ENCODE measurements at regions not wholly inside any gene's neighbourhood (a gene's known extent, or its start where the extent isn't known, plus 50 kb on each side); places are given as distances from the start of the nearest gene placed in this dataset.
"Not testable (repeated sequence)": the region's sequence is repeated elsewhere in the genome, so short reads cannot be mapped to it uniquely, and the experiment has no call there.

DNA sequence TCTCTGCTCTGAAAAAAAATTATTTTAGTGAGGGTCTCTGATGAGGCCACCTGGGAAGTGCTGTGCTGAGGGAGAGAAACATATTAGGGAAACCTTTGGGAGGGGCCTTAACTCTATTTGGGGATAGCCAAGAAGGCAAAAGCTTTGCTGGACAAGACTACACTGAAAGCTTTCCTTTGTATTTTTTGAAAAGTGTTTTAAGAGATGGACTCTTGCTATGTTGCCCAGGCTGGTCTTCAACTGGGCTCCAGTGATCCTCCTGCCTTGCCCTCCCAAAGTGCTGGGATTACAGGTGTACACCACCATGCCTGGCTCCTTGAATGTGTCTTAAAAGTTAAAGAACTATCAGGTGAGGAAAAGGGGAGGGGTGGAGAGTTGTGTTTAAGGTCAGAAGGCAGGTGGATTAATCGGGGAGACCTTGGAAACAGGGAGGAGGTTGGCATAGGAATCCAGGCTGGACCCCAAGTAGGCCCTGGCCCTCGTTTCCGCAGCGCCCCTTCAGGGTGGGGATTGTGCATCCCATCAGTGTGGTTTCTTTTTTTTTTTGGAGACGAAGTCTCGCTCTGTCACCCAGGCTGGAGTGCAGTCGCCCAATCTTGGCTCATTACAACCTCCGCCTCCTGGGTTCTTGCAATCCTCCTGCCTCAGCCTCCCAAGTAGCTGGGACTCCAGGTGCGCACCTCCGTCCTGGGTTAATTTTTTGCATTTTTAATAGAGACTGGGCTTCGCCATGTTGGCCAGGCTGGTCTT is 92.1 kb downstream of the MYCN start:
- intact Hi-C loops (cut with micrococcal nuclease): no loop called here
- no peaks in the 10 kb centered on the region for H3K9me3 Mint-ChIP-seq
- H3K4me3 Mint-ChIP-seq: no peak overlapping the region
- no peak overlapping the region for H3K27ac Mint-ChIP-seq
- no peaks in the 10 kb centered on the region for H3K4me1 Mint-ChIP-seq (ENCODE audit: low read depth)
- CTCF ChIA-PET: no interaction called here
- no peaks in the 10 kb centered on the region for H3K27me3 Mint-ChIP-seq (ENCODE audit: low read depth)
- H3K36me3 Mint-ChIP-seq (ENCODE audit: low read depth): no peaks in the 10 kb centered on the region
- DNase-seq: no peak

DNA sequence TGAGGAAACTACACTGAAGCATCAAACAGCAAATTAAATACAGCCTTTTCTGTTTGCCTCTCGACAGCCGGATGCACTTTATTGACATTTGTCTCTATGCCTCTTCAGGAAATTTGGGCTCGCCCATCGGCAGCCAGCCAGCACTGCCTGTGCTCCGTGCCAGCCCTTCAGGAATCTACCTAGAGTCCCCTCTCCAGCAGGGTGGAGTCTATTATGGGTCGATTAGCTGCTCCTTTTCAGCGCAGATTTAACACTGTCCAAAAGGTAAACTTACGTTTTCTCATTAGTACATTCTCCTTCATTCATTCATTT is 91.5 kb downstream of the MYCN start:
- Mint-ChIP-seq H3K9me3 (no peaks in the 10 kb centered on the region), H3K4me3 (no peak overlapping the region), H3K4me1 (ENCODE audit: low read depth) (no peaks in the 10 kb centered on the region), H3K36me3 (ENCODE audit: low read depth) (no peaks in the 10 kb centered on the region), H3K27me3 (ENCODE audit: low read depth) (no peaks in the 10 kb centered on the region), H3K27ac (no peak overlapping the region)
- CTCF ChIA-PET: no interaction called here
- intact Hi-C loops (cut with micrococcal nuclease): no loop called here
- no peak for DNase-seq

DNA sequence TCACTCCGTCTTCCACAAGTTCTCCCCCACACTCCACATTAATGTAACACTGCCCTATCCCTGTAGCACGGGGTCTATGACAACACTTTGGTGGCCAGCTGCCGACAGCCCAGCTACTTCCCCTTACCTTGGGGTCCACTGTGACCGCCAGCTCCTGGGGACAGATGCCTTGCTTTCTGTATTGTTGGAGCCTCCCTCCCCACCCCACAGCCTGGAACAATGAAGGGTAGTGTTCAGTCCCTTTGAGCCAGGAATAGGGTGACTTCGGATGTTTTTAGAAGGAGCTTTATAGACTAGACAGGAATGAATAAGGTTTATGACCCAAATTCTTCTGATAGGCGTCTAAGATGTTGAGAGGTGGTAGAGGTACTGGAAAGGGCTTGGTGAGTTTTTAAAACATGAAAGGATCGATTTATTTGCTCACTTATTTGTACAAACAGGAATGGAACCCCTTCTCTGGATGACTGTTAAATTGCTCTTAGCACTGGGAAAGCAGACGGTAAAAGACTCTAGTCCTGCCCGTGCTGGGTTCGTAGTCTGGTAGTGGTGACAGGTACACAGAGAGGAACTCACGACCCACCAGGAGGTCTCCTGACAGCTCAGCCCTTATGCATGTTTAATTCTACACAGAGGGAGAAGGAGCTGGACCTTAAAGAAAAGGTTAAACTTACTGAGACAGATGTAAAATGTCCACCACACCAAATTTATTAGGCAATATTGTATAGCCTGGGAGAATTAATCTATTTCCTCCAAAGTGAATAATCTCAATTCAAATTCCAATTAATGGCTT is 90.9 kb downstream of the MYCN start:
- intact Hi-C loops (cut with micrococcal nuclease): no loop called here
- Mint-ChIP-seq H3K4me3 (no peak overlapping the region), H3K36me3 (ENCODE audit: low read depth) (no peaks in the 10 kb centered on the region), H3K27ac (no peak overlapping the region), H3K27me3 (ENCODE audit: low read depth) (no peaks in the 10 kb centered on the region), H3K4me1 (ENCODE audit: low read depth) (no peaks in the 10 kb centered on the region), H3K9me3 (no peaks in the 10 kb centered on the region)
- no peak for DNase-seq
- CTCF ChIA-PET: interaction anchor here (0.6 kb wide), 1 partner anchor 15 kb away, joined by 3 read pairs; no protein-coding TSS in a partner anchor

DNA sequence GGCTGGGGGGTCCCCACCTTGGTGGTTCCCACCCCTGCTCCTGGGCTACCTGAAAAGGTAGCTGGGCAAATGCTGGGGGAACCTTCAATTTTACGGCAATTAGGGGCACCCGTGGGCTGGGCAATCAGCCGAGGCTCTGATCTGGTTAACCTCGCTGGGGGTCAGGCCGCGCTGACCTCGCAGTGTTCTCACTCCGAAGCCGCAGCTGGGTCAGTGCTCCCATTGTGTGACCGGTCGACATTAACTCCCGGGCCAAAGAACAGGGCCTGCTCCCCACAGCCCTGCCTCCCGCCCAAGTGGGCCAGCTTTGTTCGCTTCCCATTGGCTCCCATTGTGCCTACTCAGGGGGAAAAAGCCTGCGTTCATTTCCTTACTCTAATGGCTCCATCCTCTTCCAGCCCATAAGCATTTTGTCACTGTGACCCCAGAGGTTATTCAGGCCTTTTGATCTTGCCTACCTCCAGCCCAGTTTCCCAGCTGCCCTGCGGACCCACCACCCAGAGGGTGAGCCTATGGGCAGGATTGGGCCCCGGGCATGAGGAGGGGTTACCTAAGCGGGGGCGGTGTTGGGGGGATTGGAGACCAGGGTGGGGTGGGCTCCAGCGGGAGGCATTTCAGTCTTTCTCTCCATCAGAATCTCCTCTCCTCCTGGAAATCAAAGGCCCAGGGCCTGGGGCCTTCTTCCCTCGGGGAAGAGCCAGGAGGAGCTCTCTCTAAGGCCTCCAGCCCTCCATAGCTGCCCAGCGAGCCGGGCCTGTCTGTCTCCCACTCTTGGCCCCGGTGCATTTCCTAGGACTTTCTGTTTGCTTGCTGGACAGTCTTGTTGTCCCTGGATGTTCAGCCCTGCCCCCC is 90.1 kb downstream of the MYCN start:
- Mint-ChIP-seq H3K36me3 (ENCODE audit: low read depth) (no peaks in the 10 kb centered on the region), H3K4me3 (no peak overlapping the region), H3K27me3 (ENCODE audit: low read depth) (no peaks in the 10 kb centered on the region), H3K27ac (no peak overlapping the region), H3K4me1 (ENCODE audit: low read depth) (no peaks in the 10 kb centered on the region), H3K9me3 (no peaks in the 10 kb centered on the region)
- DNase-seq: no peak
- CTCF ChIA-PET: no interaction called here
- intact Hi-C loops (cut with micrococcal nuclease): no loop called here

- H3K36me3 Mint-ChIP-seq (ENCODE audit: low read depth): no peaks in the 10 kb centered on the region
- no peak overlapping the region for H3K4me3 Mint-ChIP-seq
- peaks cover under 1% of the 10 kb centered on the region for H3K27me3 Mint-ChIP-seq (ENCODE audit: low read depth)
- intact Hi-C loops (cut with micrococcal nuclease): no loop called here
- H3K9me3 Mint-ChIP-seq: no peaks in the 10 kb centered on the region
- no peak for DNase-seq
- no peak overlapping the region for H3K27ac Mint-ChIP-seq
- CTCF ChIA-PET: no interaction called here
- no peaks in the 10 kb centered on the region for H3K4me1 Mint-ChIP-seq (ENCODE audit: low read depth)
Measured at GRCh38 chr2:16028644-16029043, 88.3 kb downstream of the MYCN start.

DNA sequence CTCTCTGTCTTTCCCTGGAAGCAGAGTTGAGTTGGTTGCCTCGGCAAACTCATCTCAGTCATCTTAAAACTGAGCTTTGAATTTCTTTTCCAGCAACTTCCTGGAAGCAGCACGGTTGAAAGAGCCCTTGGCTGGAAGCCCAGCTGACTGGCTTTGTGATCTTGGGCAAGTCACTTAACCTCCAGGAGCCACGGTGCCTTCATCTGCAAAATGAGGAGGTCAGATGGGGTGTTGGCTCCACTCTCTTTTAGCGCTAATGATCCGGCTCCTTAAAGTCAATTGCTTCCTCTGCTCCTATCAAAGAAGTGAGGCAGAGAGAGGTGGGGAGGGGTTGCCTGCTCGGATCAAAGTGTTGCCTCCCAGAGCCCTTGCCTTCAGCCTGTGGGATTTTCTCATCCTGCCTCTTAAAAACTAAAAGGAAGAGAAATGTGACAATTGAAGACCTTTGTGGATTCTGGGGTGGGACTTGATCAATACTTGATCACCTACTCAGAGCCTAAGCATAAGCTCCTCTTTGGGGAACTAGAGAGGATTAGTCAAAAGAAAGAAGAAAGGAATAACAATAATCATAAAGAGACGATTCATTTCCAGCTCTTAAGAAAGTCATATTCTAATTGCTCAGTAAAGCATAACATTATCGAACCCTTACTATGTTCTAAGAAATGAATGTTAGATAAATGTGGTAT is 86.6 kb downstream of the MYCN start:
- intact Hi-C loops (cut with micrococcal nuclease): no loop called here
- peaks cover 2% of the 10 kb centered on the region for H3K27me3 Mint-ChIP-seq (ENCODE audit: low read depth)
- H3K4me3 Mint-ChIP-seq: no peak overlapping the region
- H3K27ac Mint-ChIP-seq: no peak overlapping the region
- no peaks in the 10 kb centered on the region for H3K4me1 Mint-ChIP-seq (ENCODE audit: low read depth)
- CTCF ChIA-PET: no interaction called here
- no peaks in the 10 kb centered on the region for H3K9me3 Mint-ChIP-seq
- no peak for DNase-seq
- no peaks in the 10 kb centered on the region for H3K36me3 Mint-ChIP-seq (ENCODE audit: low read depth)

DNA sequence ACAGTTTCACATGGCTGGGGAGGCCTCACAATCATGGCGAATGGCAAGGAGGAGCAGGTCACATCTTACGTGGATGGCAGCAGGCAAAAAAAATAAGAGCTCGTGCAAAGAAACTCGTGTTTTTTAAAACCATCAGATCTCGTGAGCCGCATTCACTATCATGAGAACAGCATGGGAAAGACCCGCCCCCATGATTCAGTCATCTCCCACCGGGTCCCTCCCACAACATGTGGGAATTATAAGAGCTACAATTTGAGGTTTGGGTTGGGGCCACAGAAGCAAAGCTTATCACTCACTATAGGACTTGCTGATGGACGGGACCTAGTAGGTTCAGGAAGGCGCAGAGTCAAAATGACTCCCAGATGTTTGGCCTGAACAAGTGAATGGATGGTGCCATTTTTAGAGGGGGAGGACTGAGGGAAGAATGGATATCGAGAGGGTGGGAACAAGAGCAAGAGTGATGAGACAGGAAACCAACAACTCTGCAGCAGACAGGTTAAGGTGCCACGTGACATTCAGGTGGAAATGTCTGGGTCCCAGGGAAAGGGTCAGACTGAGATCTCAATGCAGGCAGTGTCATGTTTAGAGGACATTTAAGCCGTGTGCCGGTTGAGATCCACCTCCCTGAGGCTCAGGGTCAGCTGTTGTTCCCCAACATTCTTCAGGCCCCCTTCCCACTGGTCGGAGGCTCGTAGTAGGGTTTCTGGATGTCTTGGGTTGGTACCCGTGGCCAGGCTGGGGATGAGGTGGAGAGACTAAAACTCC is 85.7 kb downstream of the MYCN start:
- no peak for DNase-seq
- peaks cover 2% of the 10 kb centered on the region for H3K27me3 Mint-ChIP-seq (ENCODE audit: low read depth)
- CTCF ChIA-PET: no interaction called here
- no peaks in the 10 kb centered on the region for H3K9me3 Mint-ChIP-seq
- no peaks in the 10 kb centered on the region for H3K4me1 Mint-ChIP-seq (ENCODE audit: low read depth)
- H3K27ac Mint-ChIP-seq: no peak overlapping the region
- H3K4me3 Mint-ChIP-seq: no peak overlapping the region
- intact Hi-C loops (cut with micrococcal nuclease): no loop called here
- no peaks in the 10 kb centered on the region for H3K36me3 Mint-ChIP-seq (ENCODE audit: low read depth)

- H3K27me3 Mint-ChIP-seq (ENCODE audit: low read depth): peaks cover 2% of the 10 kb centered on the region
- no peaks in the 10 kb centered on the region for H3K4me1 Mint-ChIP-seq (ENCODE audit: low read depth)
- H3K9me3 Mint-ChIP-seq: no peaks in the 10 kb centered on the region
- intact Hi-C loops (cut with micrococcal nuclease): no loop called here
- no peak overlapping the region for H3K4me3 Mint-ChIP-seq
- DNase-seq: no peak
- CTCF ChIA-PET: no interaction called here
- no peaks in the 10 kb centered on the region for H3K36me3 Mint-ChIP-seq (ENCODE audit: low read depth)
- H3K27ac Mint-ChIP-seq: no peak overlapping the region
Measured at GRCh38 chr2:16025211-16025875, 85.0 kb downstream of the MYCN start.

- H3K9me3 Mint-ChIP-seq; intact Hi-C loops (cut with micrococcal nuclease); H3K27ac Mint-ChIP-seq; H3K27me3 Mint-ChIP-seq (ENCODE audit: low read depth); H3K36me3 Mint-ChIP-seq (ENCODE audit: low read depth); CTCF ChIA-PET; DNase-seq; H3K4me1 Mint-ChIP-seq (ENCODE audit: low read depth); H3K4me3 Mint-ChIP-seq: not testable (repeated sequence)
Measured at GRCh38 chr2:16024628-16025027, 84.3 kb downstream of the MYCN start.

DNA sequence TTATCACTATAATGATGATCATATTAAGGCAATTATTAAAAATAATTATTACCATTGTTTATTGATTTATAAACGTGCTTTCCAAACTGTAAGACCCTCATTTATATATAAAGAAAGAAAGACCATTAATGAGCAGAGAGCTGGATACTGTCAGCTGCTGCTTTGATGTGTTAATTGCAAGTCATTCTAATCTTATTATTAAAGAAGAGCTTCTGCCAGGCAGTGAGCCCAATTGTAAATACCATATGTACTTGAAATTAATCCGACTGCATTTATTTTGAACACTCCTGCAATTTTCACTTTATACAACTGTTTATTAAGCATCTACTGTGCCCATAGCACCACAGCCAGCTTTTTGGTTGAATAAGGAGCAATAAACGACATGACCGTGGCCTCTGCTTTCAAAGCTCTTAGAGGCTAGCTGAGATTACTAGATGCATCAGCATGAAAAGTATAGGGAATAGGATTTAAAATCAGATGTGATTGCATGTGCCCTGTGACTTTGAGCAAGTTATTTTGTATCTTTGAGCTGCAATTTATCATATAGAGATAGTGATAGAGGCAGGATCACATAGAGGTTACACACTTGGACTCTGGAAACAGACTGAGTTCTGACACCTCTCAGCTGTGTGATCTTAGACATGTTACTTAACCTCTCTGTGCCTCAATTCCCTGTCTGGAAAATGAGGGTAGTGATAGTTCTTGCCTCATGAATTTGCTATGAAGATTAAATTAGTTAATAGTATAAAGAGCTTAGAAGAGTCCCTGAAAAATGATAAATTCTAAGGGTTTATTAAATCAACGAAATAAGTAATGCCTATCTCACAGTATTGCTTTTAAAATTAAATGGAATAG is 83.4 kb downstream of the MYCN start:
- H3K9me3 Mint-ChIP-seq: no peaks in the 10 kb centered on the region
- no peaks in the 10 kb centered on the region for H3K4me1 Mint-ChIP-seq (ENCODE audit: low read depth)
- DNase-seq: no peak
- H3K36me3 Mint-ChIP-seq (ENCODE audit: low read depth): no peaks in the 10 kb centered on the region
- H3K27me3 Mint-ChIP-seq (ENCODE audit: low read depth): peaks cover 2% of the 10 kb centered on the region
- CTCF ChIA-PET: interaction anchor here (0.7 kb wide), 1 partner anchor 108 kb away, joined by 3 read pairs; no protein-coding TSS in a partner anchor
- intact Hi-C loops (cut with micrococcal nuclease): no loop called here
- H3K4me3 Mint-ChIP-seq: no peak overlapping the region
- no peak overlapping the region for H3K27ac Mint-ChIP-seq

Measured in activated naive CD4-positive, alpha-beta T cell treated with anti-CD3 and anti-CD28 coated beads for 36 hours (primary cell).